ENCODE measurements at regions not wholly inside any gene's neighbourhood (a gene's known extent, or its start where the extent isn't known, plus 50 kb on each side); places are given as distances from the start of the nearest gene placed in this dataset.

DNA sequence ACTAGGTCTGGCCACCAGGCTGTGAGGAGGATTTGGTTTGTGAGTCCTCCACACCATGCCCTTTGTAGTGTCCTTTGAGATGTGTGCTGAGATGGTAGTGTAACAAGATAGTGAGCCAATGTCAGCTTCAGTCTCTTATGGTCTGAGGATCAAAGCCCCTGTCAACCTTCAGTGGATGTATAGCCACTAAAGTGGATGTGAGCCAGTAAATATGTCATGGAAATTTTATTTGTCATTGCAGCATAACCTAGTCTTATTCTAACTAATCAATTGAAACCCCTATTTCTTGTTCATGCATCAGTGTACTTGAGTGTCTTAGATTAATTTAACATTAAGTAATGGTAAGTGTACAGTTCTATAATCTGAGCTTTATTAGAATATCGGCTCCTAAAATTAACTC, 51.0 kb upstream of the WAC start (continued):
- TF ChIP-seq ZFX (CRISPR knock-in tag; IDR thresholded peaks at IDR 0.05; ENCODE audit: low read depth), result no peak
- no peak for TF ChIP-seq RBM22 (optimal IDR thresholded peaks at IDR 0.05; ENCODE audit: low read length)
- TF ChIP-seq CENPT (CRISPR knock-in tag; IDR thresholded peaks at IDR 0.05; ENCODE audit: low read depth), result no peak

Small RNAs in the stretch of these regions (small RNA-seq; reads per million reads assigned to genes)
- gene RF00012 (ENCODE audit: insufficient read depth in 2 of 3, insufficient read length in 3 of 3, low read depth in 2 of 3, low replicate concordance in 1 of 3), result 0 reads per million in 3 experiments

Data from HepG2 (cell line).